ENCODE measurements at regions not wholly inside any gene's neighbourhood (a gene's known extent, or its start where the extent isn't known, plus 50 kb on each side); places are given as distances from the start of the nearest gene placed in this dataset.
"Not testable (repeated sequence)": the region's sequence is repeated elsewhere in the genome, so short reads cannot be mapped to it uniquely, and the experiment has no call there.

DNA sequence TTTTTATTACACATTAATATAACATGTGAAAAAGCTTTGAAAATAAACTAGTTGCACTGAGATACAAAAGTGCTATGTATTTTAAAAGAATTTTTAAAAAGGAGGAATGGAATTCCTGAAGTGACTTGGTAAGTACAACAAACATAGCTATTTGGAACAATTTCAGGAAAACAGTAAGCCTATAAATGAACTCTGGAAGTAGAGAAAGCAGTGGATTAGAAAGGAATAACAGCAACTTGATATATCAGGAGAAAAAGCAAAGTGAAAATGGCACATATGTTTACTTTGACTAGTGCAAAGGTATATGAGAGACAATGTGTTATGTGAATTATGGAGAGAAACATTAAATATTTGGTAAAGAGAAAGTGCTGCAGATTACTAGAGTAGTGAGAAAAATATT, 811.7 kb downstream of the C12orf50 start:
- H3K4me3 ChIP-seq (ENCODE audit: low read depth, low read length), result no peak overlapping the region
- DNase-seq (ENCODE audit: low read depth), result no peak
- TF ChIP-seq CTCF (conservative IDR thresholded peaks at IDR 0.05; ENCODE audit: low read depth, low read length), result no peak

GRCh38 chr12:87216436-87216835, 812.8 kb downstream of the C12orf50 start:
- H3K4me3 ChIP-seq (ENCODE audit: low read depth, low read length), result no peak overlapping the region
- TF ChIP-seq CTCF (conservative IDR thresholded peaks at IDR 0.05; ENCODE audit: low read depth, low read length), result no peak
- no peak for DNase-seq (ENCODE audit: low read depth)

DNA sequence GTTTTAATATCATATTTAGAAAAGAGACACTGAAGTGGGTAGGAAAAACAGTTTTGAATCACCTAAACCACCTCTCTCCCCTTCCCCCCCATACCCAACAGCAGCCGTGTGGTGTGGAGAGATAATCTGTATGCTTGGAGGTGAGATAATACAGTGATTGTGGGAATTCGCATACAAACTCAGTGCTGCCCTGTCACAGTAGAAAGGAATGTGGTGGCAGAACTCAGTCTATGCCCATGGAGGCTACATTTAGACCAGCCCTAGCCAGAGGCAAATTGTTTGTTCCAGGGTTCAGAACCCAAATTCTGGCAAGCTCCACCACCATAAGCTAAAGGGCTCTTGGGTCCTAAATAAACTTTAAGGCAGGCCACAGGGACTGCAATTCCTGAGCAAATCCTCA, 827.0 kb downstream of the C12orf50 start:
- no peak for TF ChIP-seq CTCF (conservative IDR thresholded peaks at IDR 0.05; ENCODE audit: low read depth, low read length)
- no peak overlapping the region for H3K4me3 ChIP-seq (ENCODE audit: low read depth, low read length)
- no peak for DNase-seq (ENCODE audit: low read depth)

GRCh38 chr12:87201598-87201997, 827.6 kb downstream of the C12orf50 start:
- no peak for DNase-seq (ENCODE audit: low read depth)
- TF ChIP-seq CTCF (conservative IDR thresholded peaks at IDR 0.05; ENCODE audit: low read depth, low read length), result no peak
- no peak overlapping the region for H3K4me3 ChIP-seq (ENCODE audit: low read depth, low read length)

GRCh38 chr12:87200289-87200979, 828.8 kb downstream of the C12orf50 start:
- H3K4me3 ChIP-seq (ENCODE audit: low read depth, low read length), result no peak overlapping the region
- no peak for DNase-seq (ENCODE audit: low read depth)
- no peak for TF ChIP-seq CTCF (conservative IDR thresholded peaks at IDR 0.05; ENCODE audit: low read depth, low read length)

DNA sequence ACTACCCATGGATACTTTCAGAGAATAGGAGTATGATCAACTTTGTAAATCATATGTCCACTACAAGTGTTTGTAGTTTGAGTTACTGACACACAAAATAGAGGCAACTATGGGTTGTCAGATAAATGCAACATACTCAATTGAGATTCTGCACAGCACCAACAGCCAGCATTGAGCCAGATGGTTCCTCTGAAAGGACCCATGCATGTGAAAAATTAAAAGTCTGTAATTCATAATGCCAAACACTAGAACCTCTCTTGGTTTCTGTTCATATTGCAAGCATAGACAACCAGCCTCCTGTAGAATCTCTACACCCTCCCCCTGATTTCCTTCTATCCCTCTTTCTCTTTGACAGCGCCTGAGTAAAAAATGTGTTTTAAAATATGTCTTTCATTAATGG, 831.0 kb downstream of the C12orf50 start:
- no peak for DNase-seq (ENCODE audit: low read depth)
- no peak overlapping the region for H3K4me3 ChIP-seq (ENCODE audit: low read depth, low read length)
- no peak for TF ChIP-seq CTCF (conservative IDR thresholded peaks at IDR 0.05; ENCODE audit: low read depth, low read length)

- TF ChIP-seq CTCF (conservative IDR thresholded peaks at IDR 0.05; ENCODE audit: low read depth, low read length), result no peak
- no peak overlapping the region for H3K4me3 ChIP-seq (ENCODE audit: low read depth, low read length)
- DNase-seq (ENCODE audit: low read depth), result no peak
Observed at GRCh38 chr12:87196321-87196720, 832.9 kb downstream of the C12orf50 start.

DNA sequence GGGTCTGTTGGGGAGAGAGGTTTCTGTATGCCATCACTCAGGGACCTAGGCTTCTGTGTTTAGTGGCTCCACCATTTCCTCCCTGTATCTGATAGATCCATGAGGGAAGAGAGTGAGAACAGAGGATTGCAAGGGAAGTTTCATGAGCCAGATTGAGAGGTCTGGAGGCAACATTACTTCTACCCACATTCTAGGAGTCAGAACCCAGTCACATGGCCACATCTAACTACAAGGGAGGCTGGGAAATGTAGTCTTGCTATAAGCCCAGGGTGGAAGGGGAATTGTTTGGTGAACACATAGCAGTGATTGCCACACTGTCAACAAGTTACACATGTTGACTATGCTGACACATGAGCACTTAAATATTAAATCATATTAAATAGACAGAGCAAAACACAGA, 834.8 kb downstream of the C12orf50 start:
- DNase-seq (ENCODE audit: low read depth); H3K4me3 ChIP-seq (ENCODE audit: low read depth, low read length): not testable (repeated sequence)
